ENCODE measurements at regions not wholly inside any gene's neighbourhood (a gene's known extent, or its start where the extent isn't known, plus 50 kb on each side); places are given as distances from the start of the nearest gene placed in this dataset.

- no peak for TF ChIP-seq CTCF (IDR thresholded peaks at IDR 0.05; ENCODE audit: insufficient read depth, low read length, poor library complexity, severe bottlenecking)
- TF ChIP-seq EZH2phosphoT487 (conservative IDR thresholded peaks at IDR 0.05; ENCODE audit: low read length), result no peak
Observed at GRCh38 chrX:144253356-144253755, 369.5 kb downstream of the UBE2NL start.

Data from SU-DHL-6 (cell line).